Prostate gland (tissue), 2 donors: ENCODE measurements at regions not wholly inside any gene's neighbourhood (a gene's known extent, or its start where the extent isn't known, plus 50 kb on each side); places are given as distances from the start of the nearest gene placed in this dataset.

Source experiments
- DNase-seq: peaks from one replicate; pipeline ENCODE4 v3.0.0-alpha.2; 2019; ENCODE audit warnings: low spot score
- H3K27ac ChIP-seq, 2 donors: fragments of 200-600 bp; sonication (generic); 2 replicates each; pipeline ENCODE4 v1.5.1; 2017 to 2019
- H3K27me3 ChIP-seq: fragments of 200-600 bp; sonication (generic); replicated peaks from 2 replicates; pipeline ENCODE4 v1.5.1; 2019; ENCODE audit not compliant: insufficient read depth
- H3K36me3 ChIP-seq, 2 donors: fragments of 200-600 bp; sonication (generic); 1 replicate in 1 of 2; 2 replicates in 1 of 2; pipeline versions ENCODE4 v1.5.1 to v1.8.1; 2017 to 2019
- H3K4me1 ChIP-seq: fragments of 200-600 bp; sonication (generic); replicated peaks from 2 replicates; pipeline ENCODE4 v1.5.1; 2019
- H3K4me3 ChIP-seq, 2 donors: fragments of 200-600 bp; sonication (generic); 2 replicates each; pipeline ENCODE4 v1.5.1; 2017 to 2019
- H3K9me3 ChIP-seq: fragments of 200-600 bp; sonication (generic); 2 replicates; pipeline ENCODE4 v1.5.1; 2017
- POLR2A ChIP-seq: fragments of 450-650 bp; IDR thresholded peaks from one replicate; pipeline ENCODE4 v1.6.1; 2016; ENCODE audit warnings: antibody characterized with exemption, mild to moderate bottlenecking
- POLR2AphosphoS5 ChIP-seq: sonication (generic); formaldehyde crosslinking; IDR thresholded peaks from one replicate; pipeline ENCODE4 v1.6.1; 2017; ENCODE audit warnings: antibody characterized with exemption
- WGBS: methylation state at CpG from one replicate; pipeline ENCODE4 v1.1.5; 2018; 5-methylcytosine and 5-hydroxymethylcytosine counted together
- intact Hi-C: fragments of 100-400 bp; cut with DNase I; formaldehyde crosslinking; loops from one replicate; pipeline ENCODE4 v1.14.2; 2022
- TF ChIP-seq, protein P1 (sequence below), 4 experiments: fragments of 200-600 bp in 2 of 4; fragments of 450-650 bp in 2 of 4; sonication (generic) in 2 of 4; IDR thresholded peaks; 1 replicate in 3 of 4; 2 replicates in 1 of 4; pipeline ENCODE4 v1.5.1; 2016 to 2019; ENCODE audit warnings: antibody characterized with exemption in 4 of 4, mild to moderate bottlenecking in 2 of 4, moderate library complexity in 2 of 4

DNA sequence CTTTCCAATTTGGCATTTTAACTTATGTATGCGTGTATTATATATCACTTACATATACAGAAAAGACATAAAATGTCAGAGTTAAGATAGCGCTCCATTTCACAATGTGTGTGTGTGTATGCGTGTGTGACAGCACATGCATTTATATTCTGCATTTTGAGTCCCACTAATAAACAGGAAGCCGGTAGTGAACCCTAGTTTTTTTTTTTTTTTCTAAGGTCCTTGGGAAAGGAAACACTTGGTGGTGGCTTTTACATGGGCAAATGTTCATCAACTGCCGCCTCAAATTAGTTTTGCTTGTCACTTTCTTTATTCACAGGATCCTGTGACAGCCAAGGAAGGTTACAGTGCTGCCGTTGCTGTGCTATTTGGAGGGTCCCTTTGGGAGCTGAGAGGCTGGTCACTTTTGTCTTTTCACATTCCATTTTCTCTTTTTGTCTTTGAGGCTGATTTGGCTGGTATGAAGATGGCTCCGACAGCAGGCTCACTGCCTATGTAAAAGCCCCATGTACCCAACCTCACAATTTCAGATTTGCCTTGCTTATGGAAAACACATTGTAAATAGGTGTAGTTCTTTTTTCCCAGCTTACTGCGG, 298.9 kb downstream of the CSNK1G3 start:
- DNase-seq, result no peak
- H3K4me1 ChIP-seq, result no peaks in the 10 kb centered on the region
- H3K36me3 ChIP-seq, result no peaks in the 10 kb centered on the region
- no peaks in the 10 kb centered on the region for H3K9me3 ChIP-seq
- 94% methylated on average over 8 of the region's 8 CpGs for WGBS
- no peak overlapping the region for H3K4me3 ChIP-seq
- intact Hi-C loops, result no loop called here
- H3K27me3 ChIP-seq, result no peaks in the 10 kb centered on the region
- H3K27ac ChIP-seq, result no peak overlapping the region
- TF ChIP-seq POLR2AphosphoS5 (no peak), POLR2A (no peak)
- TF ChIP-seq, protein P1, sequence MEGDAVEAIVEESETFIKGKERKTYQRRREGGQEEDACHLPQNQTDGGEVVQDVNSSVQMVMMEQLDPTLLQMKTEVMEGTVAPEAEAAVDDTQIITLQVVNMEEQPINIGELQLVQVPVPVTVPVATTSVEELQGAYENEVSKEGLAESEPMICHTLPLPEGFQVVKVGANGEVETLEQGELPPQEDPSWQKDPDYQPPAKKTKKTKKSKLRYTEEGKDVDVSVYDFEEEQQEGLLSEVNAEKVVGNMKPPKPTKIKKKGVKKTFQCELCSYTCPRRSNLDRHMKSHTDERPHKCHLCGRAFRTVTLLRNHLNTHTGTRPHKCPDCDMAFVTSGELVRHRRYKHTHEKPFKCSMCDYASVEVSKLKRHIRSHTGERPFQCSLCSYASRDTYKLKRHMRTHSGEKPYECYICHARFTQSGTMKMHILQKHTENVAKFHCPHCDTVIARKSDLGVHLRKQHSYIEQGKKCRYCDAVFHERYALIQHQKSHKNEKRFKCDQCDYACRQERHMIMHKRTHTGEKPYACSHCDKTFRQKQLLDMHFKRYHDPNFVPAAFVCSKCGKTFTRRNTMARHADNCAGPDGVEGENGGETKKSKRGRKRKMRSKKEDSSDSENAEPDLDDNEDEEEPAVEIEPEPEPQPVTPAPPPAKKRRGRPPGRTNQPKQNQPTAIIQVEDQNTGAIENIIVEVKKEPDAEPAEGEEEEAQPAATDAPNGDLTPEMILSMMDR (IDR thresholded peaks at IDR 0.05), result no peak

DNA sequence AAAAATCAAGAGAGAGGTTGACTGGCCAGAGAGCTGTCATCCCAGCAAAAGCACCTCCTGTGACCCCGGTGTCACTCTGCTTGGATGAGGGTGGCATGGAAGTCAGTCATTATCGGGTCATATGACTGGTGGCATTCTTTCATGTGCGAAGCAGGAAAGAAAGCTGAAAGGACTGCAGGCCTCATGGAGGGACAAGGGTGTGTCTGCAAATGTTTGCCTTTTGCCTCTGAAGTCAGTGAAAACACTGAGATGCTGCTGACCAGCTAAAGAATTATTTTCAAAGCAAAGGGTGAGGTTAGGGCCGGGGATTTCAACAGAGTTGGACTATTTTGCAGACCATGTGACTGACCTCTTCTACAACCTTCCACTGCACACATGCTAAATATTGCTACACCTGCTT, 298.3 kb downstream of the CSNK1G3 start:
- Histone ChIP-seq H3K36me3 (no peaks in the 10 kb centered on the region), H3K9me3 (no peaks in the 10 kb centered on the region), H3K27ac (no peak overlapping the region), H3K27me3 (no peaks in the 10 kb centered on the region), H3K4me3 (no peak overlapping the region), H3K4me1 (no peaks in the 10 kb centered on the region)
- DNase-seq, result no peak
- TF ChIP-seq POLR2A (no peak), POLR2AphosphoS5 (no peak)
- TF ChIP-seq, protein P1 (IDR thresholded peaks at IDR 0.05), result no peak
- 56% methylated on average over 4 of the region's 4 CpGs for WGBS
- intact Hi-C loops, result no loop called here

DNA sequence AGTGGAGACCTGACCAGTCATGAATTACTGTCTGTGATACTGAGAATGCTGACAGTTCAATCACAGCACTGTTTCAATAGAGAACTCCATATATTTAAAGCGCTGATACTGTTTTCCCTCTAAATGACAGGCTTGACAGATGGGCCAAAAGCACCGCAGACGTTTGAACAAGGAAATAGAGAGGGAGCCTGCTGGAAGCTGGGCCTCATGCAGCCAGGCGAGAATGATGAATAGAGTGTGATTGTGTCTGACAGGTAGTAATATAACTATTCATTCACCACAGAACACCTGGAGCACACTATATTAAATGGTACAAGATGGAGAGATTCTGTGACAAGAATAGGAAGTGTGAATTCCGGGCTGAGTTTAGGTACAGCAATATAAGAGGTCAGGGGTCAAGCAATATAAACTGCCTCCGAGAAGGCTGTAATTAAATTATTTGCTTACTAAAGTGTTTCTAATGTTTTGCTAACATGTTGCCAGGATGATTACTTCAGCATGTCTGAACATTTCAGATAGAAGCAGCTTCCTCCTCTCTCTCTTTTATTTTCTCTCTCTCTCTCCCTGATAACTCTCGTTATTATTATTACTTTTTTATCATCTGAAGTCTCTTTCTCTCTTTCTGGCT, 297.7 kb downstream of the CSNK1G3 start:
- no peaks in the 10 kb centered on the region for H3K27me3 ChIP-seq
- H3K4me1 ChIP-seq, result no peaks in the 10 kb centered on the region
- TF ChIP-seq POLR2A (no peak), POLR2AphosphoS5 (no peak)
- TF ChIP-seq, protein P1 (IDR thresholded peaks at IDR 0.05), result no peak
- H3K4me3 ChIP-seq, result no peak overlapping the region
- H3K27ac ChIP-seq, result no peak overlapping the region
- no peaks in the 10 kb centered on the region for H3K36me3 ChIP-seq
- intact Hi-C loops, result no loop called here
- no peak for DNase-seq
- H3K9me3 ChIP-seq, result no peaks in the 10 kb centered on the region
- WGBS, result 36% methylated on average over 7 of the region's 7 CpGs

DNA sequence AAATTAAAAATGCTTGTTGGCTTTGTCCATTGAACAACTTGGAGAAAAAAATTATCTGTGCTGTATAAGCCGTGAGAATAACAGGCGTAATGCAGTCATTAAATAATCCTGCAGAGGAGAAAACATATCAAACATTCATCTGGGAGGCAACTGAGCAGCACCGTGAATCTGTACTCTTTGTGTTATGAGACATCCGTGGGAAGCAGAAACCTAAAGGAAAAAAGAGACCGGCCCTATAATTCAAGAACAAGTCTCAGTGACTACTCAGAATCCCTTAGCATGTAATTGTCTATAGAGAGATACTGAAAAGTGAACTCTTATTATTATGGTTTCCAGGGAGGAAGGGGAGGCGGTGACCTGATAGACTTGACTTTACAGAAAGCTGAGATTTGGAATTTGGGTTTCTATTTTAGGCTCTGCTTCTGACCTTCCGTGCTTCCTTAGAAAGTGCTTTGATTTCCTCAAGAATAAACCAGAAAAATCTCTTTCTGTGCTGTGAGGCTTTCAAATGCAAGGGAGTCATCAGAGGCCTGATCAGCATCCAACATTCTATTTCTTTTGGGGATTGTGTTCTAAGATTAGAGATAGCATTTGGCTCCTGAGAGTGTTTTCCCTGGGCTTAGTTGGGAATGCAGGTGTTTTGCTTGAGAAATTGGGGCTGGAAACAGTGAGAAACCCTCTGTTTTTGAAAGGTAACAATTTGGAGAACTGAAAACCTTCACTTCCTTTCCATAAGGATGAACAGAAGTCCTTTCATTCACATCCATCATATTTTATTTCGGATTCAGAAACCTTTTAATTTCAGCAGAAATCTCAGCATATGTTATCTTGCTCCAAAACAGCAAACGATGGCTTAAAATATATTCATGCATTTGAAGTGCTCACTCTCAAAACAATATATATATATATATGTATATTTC, 296.7 kb downstream of the CSNK1G3 start:
- no peak for TF ChIP-seq POLR2A
- TF ChIP-seq, protein P1 (IDR thresholded peaks at IDR 0.05), result no peak
- TF ChIP-seq POLR2AphosphoS5, result no peak
- no peak overlapping the region for H3K27ac ChIP-seq
- H3K36me3 ChIP-seq, result no peaks in the 10 kb centered on the region
- intact Hi-C loops, result no loop called here
- no peaks in the 10 kb centered on the region for H3K27me3 ChIP-seq
- WGBS, result 71% methylated on average over 9 of the region's 9 CpGs
- no peaks in the 10 kb centered on the region for H3K4me1 ChIP-seq
- H3K9me3 ChIP-seq, result no peaks in the 10 kb centered on the region
- no peak for DNase-seq
- H3K4me3 ChIP-seq, result no peak overlapping the region
